ENCODE measurements at regions not wholly inside any gene's neighbourhood (a gene's known extent, or its start where the extent isn't known, plus 50 kb on each side); places are given as distances from the start of the nearest gene placed in this dataset.

DNA sequence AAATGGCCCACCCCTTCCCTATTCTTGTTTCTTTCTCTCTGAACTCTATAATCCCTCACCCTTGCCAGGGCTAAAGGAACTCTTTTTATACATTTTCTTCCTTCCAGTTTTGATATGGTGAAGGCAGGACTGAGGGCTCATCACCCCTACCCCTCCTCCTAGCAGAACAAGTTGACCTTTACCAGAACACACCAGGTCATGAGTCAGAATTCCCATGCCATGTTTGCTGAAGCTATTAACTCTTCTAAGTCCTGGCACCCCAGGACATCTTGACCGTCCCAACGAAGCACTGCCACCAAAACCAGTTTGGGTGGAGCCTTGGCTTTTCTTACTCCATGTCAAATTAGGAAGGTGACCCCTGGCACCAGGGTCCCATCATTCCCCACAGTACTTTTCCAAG, 57.5 kb upstream of the DYNLT3 start:
- DNase-seq, result no peak
- H3K4me1 ChIP-seq, result peaks cover 0 to 8% of the 10 kb centered on the region in 2 donors
- no peak for TF ChIP-seq POLR2A (IDR thresholded peaks at IDR 0.05)
- TF ChIP-seq, protein P1, sequence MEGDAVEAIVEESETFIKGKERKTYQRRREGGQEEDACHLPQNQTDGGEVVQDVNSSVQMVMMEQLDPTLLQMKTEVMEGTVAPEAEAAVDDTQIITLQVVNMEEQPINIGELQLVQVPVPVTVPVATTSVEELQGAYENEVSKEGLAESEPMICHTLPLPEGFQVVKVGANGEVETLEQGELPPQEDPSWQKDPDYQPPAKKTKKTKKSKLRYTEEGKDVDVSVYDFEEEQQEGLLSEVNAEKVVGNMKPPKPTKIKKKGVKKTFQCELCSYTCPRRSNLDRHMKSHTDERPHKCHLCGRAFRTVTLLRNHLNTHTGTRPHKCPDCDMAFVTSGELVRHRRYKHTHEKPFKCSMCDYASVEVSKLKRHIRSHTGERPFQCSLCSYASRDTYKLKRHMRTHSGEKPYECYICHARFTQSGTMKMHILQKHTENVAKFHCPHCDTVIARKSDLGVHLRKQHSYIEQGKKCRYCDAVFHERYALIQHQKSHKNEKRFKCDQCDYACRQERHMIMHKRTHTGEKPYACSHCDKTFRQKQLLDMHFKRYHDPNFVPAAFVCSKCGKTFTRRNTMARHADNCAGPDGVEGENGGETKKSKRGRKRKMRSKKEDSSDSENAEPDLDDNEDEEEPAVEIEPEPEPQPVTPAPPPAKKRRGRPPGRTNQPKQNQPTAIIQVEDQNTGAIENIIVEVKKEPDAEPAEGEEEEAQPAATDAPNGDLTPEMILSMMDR (IDR thresholded peaks at IDR 0.05), result no peak
- WGBS, 2 donors, result 86 to 93% methylated on average over 2 of the region's 2 CpGs
- intact Hi-C loops (cut with DNase I), result no loop called here
- H3K4me3 ChIP-seq (replicated peaks in 1 of 3), result no peak overlapping the region
- H3K36me3 ChIP-seq, result no peaks in the 10 kb centered on the region
- no peaks in the 10 kb centered on the region for H3K27me3 ChIP-seq
- no peak overlapping the region for H3K27ac ChIP-seq
- H3K9me3 ChIP-seq, result no peaks in the 10 kb centered on the region

DNA sequence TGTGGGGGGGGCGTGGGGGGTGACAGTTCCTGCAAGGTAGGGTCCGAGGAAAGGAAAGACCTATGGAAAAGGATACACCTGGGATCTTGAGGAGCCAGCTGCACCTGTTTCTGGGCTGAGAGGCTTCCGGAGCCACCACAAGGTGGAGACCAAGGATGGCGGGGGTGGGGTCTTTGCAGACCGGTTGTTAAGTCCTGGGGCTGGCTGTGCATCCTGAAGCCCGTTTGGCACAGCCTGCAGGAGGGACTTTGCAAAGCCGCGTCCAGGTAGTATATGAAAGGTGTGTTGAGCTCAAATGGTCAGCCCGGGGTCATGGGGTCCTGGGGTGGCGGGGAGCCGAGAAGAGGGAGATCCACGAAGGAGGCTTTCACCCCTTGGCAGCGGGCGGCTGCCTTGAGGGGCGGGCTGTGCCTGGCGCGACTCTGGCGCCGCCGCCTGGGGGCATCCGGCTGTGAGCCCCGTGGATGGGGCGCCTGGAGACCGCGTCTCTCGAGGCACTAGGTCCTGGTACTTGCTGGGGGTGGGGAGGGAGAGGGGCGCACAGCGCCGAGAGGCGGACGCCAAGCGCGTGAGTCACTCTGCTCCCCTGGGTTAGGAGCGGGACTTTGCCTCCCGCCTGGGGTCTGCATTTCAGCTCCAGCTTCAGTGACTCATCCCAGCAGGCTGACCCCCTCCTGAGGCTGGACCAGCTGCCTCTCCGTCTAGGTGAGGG, 58.2 kb upstream of the DYNLT3 start:
- H3K36me3 ChIP-seq, result no peaks in the 10 kb centered on the region
- no peaks in the 10 kb centered on the region for H3K9me3 ChIP-seq
- H3K4me3 ChIP-seq (replicated peaks in 1 of 3), result no peak overlapping the region
- intact Hi-C loops (cut with DNase I), result no loop called here
- no peak for DNase-seq
- H3K4me1 ChIP-seq, result peaks cover 0 to 8% of the 10 kb centered on the region in 2 donors
- 33% methylated on average over 3 of the region's 36 CpGs; no CpG with 5 or more reads in 1 of the 2 donors for WGBS, 2 donors
- TF ChIP-seq, protein P1 (IDR thresholded peaks at IDR 0.05), result no peak
- no peak for TF ChIP-seq POLR2A (IDR thresholded peaks at IDR 0.05)
- H3K27ac ChIP-seq, result no peak overlapping the region
- H3K27me3 ChIP-seq, result no peaks in the 10 kb centered on the region

DNA sequence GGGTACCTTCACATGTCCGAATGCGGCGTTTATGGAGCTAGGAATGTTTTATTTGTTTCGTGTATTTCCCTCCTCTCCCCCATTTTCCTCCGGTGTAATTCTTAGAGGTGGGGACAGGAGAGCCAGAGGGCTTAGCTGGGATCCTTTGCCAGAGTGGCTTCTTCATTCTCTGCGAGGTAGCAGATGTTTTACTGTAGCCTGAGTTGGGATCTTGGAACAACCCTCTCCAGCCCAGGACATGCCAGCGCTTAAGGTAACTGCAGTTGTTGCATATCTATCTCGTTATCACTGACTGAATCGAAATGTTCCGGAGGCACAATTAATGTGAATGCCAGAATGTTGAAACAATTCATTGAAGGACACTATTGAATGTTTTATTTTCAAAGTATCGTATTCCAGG, 59.0 kb upstream of the DYNLT3 start:
- H3K27me3 ChIP-seq, result no peaks in the 10 kb centered on the region
- H3K4me3 ChIP-seq (replicated peaks in 1 of 3), result no peak overlapping the region
- 19 to 20% methylated on average over 10 to 11 of the region's 11 CpGs for WGBS, 2 donors
- intact Hi-C loops (cut with DNase I), result no loop called here
- no peaks in the 10 kb centered on the region for H3K9me3 ChIP-seq
- TF ChIP-seq POLR2A (IDR thresholded peaks at IDR 0.05), result no peak
- TF ChIP-seq, protein P1 (IDR thresholded peaks at IDR 0.05), result no peak
- H3K36me3 ChIP-seq, result no peaks in the 10 kb centered on the region
- peaks cover 0 to 8% of the 10 kb centered on the region in 2 donors for H3K4me1 ChIP-seq
- H3K27ac ChIP-seq, result no peak overlapping the region
- DNase-seq, result no peak

DNA sequence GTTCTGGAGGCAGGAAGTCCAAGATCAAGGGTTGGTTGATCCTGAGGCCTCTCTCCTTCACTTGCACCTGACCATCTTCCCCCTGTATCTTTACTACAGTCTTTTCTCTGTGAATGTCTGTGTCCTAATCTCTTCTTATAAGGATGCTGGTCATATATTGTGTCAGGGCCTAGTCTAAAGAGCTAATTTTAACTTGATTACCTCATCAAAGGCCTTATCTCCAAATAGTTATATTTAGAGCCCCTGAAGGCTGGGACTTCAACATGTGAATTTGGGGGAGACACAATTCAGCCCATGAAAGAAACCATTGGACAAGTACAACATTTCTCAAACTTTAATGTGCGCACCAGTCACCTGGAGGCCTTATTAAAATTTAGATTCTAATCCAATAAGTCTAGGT, 62.8 kb upstream of the DYNLT3 start:
- DNase-seq, result no peak
- TF ChIP-seq POLR2A (IDR thresholded peaks at IDR 0.05), result no peak
- TF ChIP-seq, protein P1 (IDR thresholded peaks at IDR 0.05), result no peak
- peaks cover 0 to 8% of the 10 kb centered on the region in 2 donors for H3K4me1 ChIP-seq

DNA sequence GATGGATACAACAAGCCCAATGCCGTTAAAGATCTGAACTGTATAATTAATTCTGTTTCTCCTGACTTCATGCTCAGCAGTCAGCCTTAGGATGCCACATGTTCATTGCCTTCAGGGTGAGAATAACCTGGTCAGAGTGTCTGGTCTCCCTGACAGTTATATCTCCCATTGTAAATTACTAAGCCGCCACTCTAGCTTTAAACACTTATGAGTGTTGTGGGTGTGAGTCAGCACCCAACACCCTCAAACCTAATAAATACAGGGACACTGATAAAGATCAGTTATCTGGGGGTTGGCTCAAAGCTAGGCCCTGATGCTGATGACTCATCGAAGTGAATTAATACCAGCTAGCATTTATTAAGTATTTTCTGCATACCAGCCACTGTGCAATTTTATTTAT, 64.9 kb upstream of the DYNLT3 start:
- Histone ChIP-seq H3K27ac (no peak overlapping the region), H3K36me3 (no peaks in the 10 kb centered on the region), H3K4me3 (replicated peaks in 1 of 3) (no peak overlapping the region), H3K4me1 (no peaks in the 10 kb centered on the region), H3K9me3 (no peaks in the 10 kb centered on the region), H3K27me3 (no peaks in the 10 kb centered on the region)
- no peak for DNase-seq
- WGBS, 2 donors, result 83 to 88% methylated on average over 3 of the region's 3 CpGs
- TF ChIP-seq, protein P1 (IDR thresholded peaks at IDR 0.05), result no peak
- no peak for TF ChIP-seq POLR2A (IDR thresholded peaks at IDR 0.05)
- intact Hi-C loops (cut with DNase I), result no loop called here

More for the DNA sequence above, 62.8 kb upstream of the DYNLT3 start:
- Histone ChIP-seq H3K27ac (no peak overlapping the region), H3K27me3 (no peaks in the 10 kb centered on the region), H3K4me3 (replicated peaks in 1 of 3) (no peak overlapping the region), H3K36me3 (no peaks in the 10 kb centered on the region), H3K9me3 (no peaks in the 10 kb centered on the region)
- intact Hi-C loops (cut with DNase I), result no loop called here
- WGBS, 2 donors, result 90 to 100% methylated on average over 1 of the region's 1 CpG

Data from thyroid gland (tissue), 4 donors.